NOMO-1 treated with dmso at 0.1 percent for 144 hours (cell line): ENCODE measurements at regions not wholly inside any gene's neighbourhood (a gene's known extent, or its start where the extent isn't known, plus 50 kb on each side); places are given as distances from the start of the nearest gene placed in this dataset.

ENCODE experiments used
- DNase-seq: peaks from one replicate; lab custom pipeline; 2025; ENCODE audit not compliant: unreplicated experiment; lab: John Stamatoyannopoulos, UW

- DNase-seq = no peak
Observed at GRCh38 chr18:46405832-46406538, 251.0 kb downstream of the LOXHD1 start.

GRCh38 chr18:46406539-46406932, 250.5 kb downstream of the LOXHD1 start:
- no peak for DNase-seq

GRCh38 chr18:46407486-46408166, 249.4 kb downstream of the LOXHD1 start:
- no peak for DNase-seq

- no peak for DNase-seq
Observed at GRCh38 chr18:46408334-46408987, 248.6 kb downstream of the LOXHD1 start.

- DNase-seq = no peak
Observed at GRCh38 chr18:46411191-46411828, 245.7 kb downstream of the LOXHD1 start.

GRCh38 chr18:46411867-46412690, 244.9 kb downstream of the LOXHD1 start:
- DNase-seq = no peak

- no peak for DNase-seq
Observed at GRCh38 chr18:46412916-46413315, 244.1 kb downstream of the LOXHD1 start.

GRCh38 chr18:46413684-46414083, 243.3 kb downstream of the LOXHD1 start:
- no peak for DNase-seq

- no peak for DNase-seq
Observed at GRCh38 chr18:46414863-46415262, 242.2 kb downstream of the LOXHD1 start.

- no peak for DNase-seq
Observed at GRCh38 chr18:46415532-46416252, 241.3 kb downstream of the LOXHD1 start.

GRCh38 chr18:46416706-46417638, 240.0 kb downstream of the LOXHD1 start:
- no peak for DNase-seq

- DNase-seq = no peak
Observed at GRCh38 chr18:46418663-46419260, 238.3 kb downstream of the LOXHD1 start.

GRCh38 chr18:46419391-46420141, 237.5 kb downstream of the LOXHD1 start:
- no peak for DNase-seq

- DNase-seq = no peak
Observed at GRCh38 chr18:46421973-46422551, 235.0 kb downstream of the LOXHD1 start.

- no peak for DNase-seq
Observed at GRCh38 chr18:46422552-46423055, 234.4 kb downstream of the LOXHD1 start.

GRCh38 chr18:46423226-46423805, 233.7 kb downstream of the LOXHD1 start:
- no peak for DNase-seq

- DNase-seq = no peak
Observed at GRCh38 chr18:46424898-46425297, 232.1 kb downstream of the LOXHD1 start.
